ENCODE measurements at regions not wholly inside any gene's neighbourhood (a gene's known extent, or its start where the extent isn't known, plus 50 kb on each side); places are given as distances from the start of the nearest gene placed in this dataset.

DNA sequence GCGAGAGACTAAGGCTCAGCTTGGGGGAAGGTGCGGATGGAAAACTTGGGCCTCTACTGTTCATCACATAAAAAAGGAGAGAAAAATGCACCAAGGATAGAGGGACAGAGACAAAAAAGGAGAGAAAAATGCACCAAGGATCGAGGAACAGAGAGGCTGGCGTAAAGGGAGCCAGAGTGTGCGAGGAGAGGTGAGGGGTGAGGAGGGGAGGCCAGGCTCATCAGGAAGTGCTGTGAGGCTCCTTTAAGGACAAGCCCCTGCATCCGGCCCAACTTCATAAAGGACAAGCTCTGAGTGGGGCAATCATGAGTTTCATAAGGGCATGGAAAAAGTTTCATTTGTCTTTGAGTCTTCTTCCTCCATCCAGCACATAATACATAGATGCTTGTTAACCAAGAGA is 117.2 kb upstream of the NXT1 start:
- TF ChIP-seq, protein P1, sequence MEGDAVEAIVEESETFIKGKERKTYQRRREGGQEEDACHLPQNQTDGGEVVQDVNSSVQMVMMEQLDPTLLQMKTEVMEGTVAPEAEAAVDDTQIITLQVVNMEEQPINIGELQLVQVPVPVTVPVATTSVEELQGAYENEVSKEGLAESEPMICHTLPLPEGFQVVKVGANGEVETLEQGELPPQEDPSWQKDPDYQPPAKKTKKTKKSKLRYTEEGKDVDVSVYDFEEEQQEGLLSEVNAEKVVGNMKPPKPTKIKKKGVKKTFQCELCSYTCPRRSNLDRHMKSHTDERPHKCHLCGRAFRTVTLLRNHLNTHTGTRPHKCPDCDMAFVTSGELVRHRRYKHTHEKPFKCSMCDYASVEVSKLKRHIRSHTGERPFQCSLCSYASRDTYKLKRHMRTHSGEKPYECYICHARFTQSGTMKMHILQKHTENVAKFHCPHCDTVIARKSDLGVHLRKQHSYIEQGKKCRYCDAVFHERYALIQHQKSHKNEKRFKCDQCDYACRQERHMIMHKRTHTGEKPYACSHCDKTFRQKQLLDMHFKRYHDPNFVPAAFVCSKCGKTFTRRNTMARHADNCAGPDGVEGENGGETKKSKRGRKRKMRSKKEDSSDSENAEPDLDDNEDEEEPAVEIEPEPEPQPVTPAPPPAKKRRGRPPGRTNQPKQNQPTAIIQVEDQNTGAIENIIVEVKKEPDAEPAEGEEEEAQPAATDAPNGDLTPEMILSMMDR (IDR thresholded peaks at IDR 0.05; ENCODE audit: insufficient read depth, low read length, missing control alignments): no peak
- CTCF ChIA-PET: interaction anchor here (0.8 to 2.9 kb wide), 3 partner anchors 12 to 542 kb away, joined by 3 to 13 read pairs (median 5); no protein-coding TSS in a partner anchor
- H3K4me3 ChIP-seq (ENCODE audit: low read depth, low read length): no peak overlapping the region
- POLR2A ChIA-PET: no interaction called here
- DNase-seq (ENCODE audit: low read depth, low spot score): no peak

DNA sequence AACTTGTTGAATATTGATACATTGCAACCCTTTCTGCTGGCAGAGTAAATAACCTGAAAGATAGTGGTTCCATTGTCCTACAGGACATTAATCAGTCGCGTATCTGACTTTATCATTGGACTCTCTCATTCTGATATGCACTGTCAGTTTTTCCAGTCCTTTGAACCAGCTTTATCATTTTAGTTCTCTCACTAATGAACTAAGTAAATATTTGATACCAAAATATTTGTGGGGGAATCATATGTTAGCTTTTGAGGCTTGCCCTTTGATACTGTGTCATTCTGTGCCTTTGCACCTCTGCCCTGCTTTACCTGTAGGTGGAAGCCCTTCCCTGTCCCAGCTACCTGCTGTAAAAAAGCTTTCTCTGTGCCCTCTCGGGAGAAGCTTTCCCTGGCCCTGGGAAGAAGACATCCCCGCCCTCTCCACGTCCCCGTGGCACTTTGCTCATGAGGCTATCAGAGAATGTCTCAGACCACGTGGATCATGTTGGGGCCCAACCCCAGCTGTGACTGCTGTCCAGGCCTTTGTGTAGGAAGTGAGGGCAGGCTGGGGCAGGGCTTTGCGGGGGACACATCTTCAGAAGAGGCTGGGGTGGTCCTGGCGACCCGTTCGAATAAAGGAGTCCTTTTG is 117.8 kb upstream of the NXT1 start:
- CTCF ChIA-PET: interaction anchor here (0.8 to 2.9 kb wide), 3 partner anchors 12 to 541 kb away, joined by 3 to 13 read pairs (median 5); no protein-coding TSS in a partner anchor
- POLR2A ChIA-PET: no interaction called here
- TF ChIP-seq, protein P1 (IDR thresholded peaks at IDR 0.05; ENCODE audit: insufficient read depth, low read length, missing control alignments): no peak
- DNase-seq (ENCODE audit: low read depth, low spot score): no peak
- H3K4me3 ChIP-seq (ENCODE audit: low read depth, low read length): no peak overlapping the region

DNA sequence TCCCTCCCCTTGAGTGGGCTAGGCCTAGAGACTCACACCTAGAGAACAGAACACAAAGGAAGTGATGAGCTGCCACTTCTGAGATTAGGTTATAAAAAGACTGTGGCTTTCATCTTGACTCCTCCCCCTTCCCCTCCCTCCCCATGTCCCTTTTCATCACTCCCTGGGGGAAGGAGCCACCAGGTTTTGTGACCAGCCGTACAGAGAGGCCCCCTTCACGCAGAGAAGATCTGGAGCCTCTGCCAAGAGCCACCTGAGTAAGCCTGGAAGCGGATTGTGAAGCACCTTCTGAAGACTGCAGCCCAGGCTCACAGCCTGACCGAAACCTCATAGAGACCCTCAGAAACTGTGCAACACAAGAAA is 118.4 kb upstream of the NXT1 start:
- H3K4me3 ChIP-seq (ENCODE audit: low read depth, low read length): no peak overlapping the region
- POLR2A ChIA-PET: no interaction called here
- CTCF ChIA-PET: interaction anchor here (2.9 kb wide), 1 partner anchor 541 kb away, joined by 13 read pairs; no protein-coding TSS in a partner anchor
- TF ChIP-seq, protein P1 (IDR thresholded peaks at IDR 0.05; ENCODE audit: insufficient read depth, low read length, missing control alignments): no peak
- no peak for DNase-seq (ENCODE audit: low read depth, low spot score)

DNA sequence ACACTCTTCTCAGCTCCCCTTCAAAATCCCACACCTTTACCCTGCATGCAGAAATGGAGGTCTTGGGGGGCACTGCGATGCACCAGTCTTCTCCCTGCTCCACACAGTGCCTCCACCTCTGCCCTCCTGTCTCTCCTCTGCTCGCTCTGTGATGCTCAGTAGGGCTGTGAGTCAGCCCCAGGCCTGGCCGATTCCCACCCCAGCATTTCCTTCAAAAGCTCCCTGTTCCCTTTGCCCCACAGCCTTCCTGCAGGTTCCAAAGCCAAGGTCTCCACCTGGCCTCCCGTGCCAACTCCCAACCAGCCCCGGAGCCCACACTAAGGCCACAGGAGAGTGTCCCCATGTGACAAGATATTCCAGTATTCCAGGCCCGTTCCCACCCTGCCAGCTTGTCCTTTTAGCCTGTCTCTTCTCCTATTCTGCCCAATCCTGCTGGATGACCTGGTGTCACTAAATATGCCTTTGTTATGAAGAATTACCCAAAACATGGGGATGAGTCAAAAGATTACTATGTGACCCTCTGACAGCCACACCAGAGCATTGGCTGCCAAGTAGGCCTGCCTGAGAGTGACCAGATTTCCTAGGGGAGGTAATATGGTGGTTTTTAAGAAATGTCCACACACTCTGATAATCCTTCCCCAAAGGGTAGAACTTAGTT is 118.9 kb upstream of the NXT1 start:
- no peak overlapping the region for H3K4me3 ChIP-seq (ENCODE audit: low read depth, low read length)
- TF ChIP-seq, protein P1 (IDR thresholded peaks at IDR 0.05; ENCODE audit: insufficient read depth, low read length, missing control alignments): no peak
- DNase-seq (ENCODE audit: low read depth, low spot score): no peak
- CTCF ChIA-PET: interaction anchor here (1.0 to 2.9 kb wide), 2 partner anchors 181 to 540 kb away, joined by 3 to 13 read pairs; no protein-coding TSS in a partner anchor
- POLR2A ChIA-PET: interaction anchor here (0.6 kb wide), 1 partner anchor 170 kb away, joined by 3 read pairs; no protein-coding TSS in a partner anchor

DNA sequence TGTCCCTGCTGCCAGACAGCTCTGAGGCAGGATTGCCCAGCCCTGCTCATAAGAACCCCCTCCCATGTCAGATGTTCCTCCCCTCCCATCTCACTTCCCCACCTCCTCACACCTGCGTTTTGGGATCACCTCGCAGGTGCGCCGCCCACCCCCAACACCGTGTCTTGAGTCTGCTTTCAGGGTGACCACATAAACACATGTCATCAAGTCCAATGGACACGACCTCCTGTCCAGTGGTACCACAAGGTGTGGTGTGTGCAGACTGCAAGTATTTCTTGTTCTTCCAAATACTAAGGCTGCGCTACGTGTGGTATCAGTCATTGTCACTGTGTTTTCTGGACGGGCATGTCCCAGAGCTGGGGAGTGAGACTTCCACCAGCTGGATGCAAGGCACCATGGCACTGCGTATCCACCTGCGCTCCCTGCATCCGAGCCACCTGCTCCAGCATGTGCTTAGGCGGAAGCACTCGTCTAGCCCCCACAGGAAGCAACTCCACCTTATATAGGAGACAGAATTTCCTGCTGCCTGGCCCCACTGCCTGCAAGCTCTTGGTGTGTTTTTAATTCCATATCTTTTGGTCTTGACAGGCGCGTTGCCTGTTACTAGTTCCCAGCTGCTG is 119.7 kb upstream of the NXT1 start:
- no peak overlapping the region for H3K4me3 ChIP-seq (ENCODE audit: low read depth, low read length)
- POLR2A ChIA-PET: interaction anchor here (0.6 kb wide), 1 partner anchor 169 kb away, joined by 3 read pairs; no protein-coding TSS in a partner anchor
- no peak for DNase-seq (ENCODE audit: low read depth, low spot score)
- TF ChIP-seq, protein P1 (IDR thresholded peaks at IDR 0.05; ENCODE audit: insufficient read depth, low read length, missing control alignments): no peak
- CTCF ChIA-PET: interaction anchor here (1.0 to 2.9 kb wide), 2 partner anchors 180 to 539 kb away, joined by 3 to 13 read pairs; no protein-coding TSS in a partner anchor

DNA sequence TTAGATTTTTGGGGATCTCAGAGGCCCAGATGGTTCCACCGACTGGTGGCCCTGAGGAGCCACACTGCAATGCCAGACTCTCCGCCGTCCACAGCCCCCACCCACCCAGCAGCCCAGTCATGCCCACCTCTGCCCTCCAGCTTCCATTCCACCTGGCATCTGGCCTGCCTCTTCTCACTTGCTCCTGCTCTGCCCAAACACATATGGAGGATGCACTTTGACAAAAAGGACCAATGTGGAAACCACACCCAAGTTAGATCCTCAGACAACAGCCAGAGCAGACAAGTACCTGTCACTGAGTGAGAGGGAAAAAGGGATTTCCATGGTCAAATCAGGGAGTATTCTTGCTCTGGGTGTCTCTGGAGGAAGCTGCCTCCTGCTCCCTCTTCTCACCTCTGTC is 120.6 kb upstream of the NXT1 start:
- CTCF ChIA-PET: no interaction called here
- DNase-seq (ENCODE audit: low read depth, low spot score): no peak
- H3K4me3 ChIP-seq (ENCODE audit: low read depth, low read length): no peak overlapping the region
- POLR2A ChIA-PET: no interaction called here
- TF ChIP-seq, protein P1 (IDR thresholded peaks at IDR 0.05; ENCODE audit: insufficient read depth, low read length, missing control alignments): no peak
